GM19372 (cell line): ENCODE measurements at regions not wholly inside any gene's neighbourhood (a gene's known extent, or its start where the extent isn't known, plus 50 kb on each side); places are given as distances from the start of the nearest gene placed in this dataset.

Source experiments
- ATAC-seq: cut with Tn5 transposase; IDR thresholded peaks from one replicate; pipeline ENCODE4 v1.9.1; 2021; ENCODE audit warnings: mild to moderate bottlenecking, low read depth, moderate library complexity; ENCODE audit not compliant: unreplicated experiment

GRCh38 chr13:73131247-73131646 lies 72.4 kb downstream of the KLF5 start:
- ATAC-seq: no peak

- ATAC-seq: no peak
Measured at GRCh38 chr13:73129023-73129422, 70.2 kb downstream of the KLF5 start.
